ENCODE measurements at regions not wholly inside any gene's neighbourhood (a gene's known extent, or its start where the extent isn't known, plus 50 kb on each side); places are given as distances from the start of the nearest gene placed in this dataset.

DNA sequence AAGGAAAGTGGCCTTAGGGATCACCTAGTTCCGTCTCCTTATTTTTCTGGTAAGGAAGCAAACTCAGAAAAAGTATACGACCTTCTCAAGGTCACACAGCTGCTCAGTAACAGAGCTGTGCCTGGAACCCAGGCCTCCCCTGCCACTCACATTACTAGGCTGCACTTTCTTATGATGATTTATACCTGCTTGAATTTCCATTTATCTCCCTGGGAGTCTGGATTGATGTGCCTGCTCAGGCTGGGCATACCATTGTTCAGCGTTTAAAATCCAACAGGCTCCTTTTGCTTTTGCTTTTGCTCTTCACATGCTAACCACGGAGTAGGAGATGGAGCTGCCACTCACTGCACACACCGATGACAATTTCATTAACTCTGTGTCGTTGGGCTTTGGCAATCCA, 241.0 kb downstream of the OLFM4 start:
- H3K4me3 Mint-ChIP-seq (ENCODE audit: low read depth) = no peak overlapping the region
- no peaks in the 10 kb centered on the region for H3K36me3 Mint-ChIP-seq (ENCODE audit: insufficient read depth)
- peaks cover 4% of the 10 kb centered on the region for H3K27me3 Mint-ChIP-seq
- H3K4me1 Mint-ChIP-seq (ENCODE audit: low read depth) = no peaks in the 10 kb centered on the region
- TF ChIP-seq, protein P1, sequence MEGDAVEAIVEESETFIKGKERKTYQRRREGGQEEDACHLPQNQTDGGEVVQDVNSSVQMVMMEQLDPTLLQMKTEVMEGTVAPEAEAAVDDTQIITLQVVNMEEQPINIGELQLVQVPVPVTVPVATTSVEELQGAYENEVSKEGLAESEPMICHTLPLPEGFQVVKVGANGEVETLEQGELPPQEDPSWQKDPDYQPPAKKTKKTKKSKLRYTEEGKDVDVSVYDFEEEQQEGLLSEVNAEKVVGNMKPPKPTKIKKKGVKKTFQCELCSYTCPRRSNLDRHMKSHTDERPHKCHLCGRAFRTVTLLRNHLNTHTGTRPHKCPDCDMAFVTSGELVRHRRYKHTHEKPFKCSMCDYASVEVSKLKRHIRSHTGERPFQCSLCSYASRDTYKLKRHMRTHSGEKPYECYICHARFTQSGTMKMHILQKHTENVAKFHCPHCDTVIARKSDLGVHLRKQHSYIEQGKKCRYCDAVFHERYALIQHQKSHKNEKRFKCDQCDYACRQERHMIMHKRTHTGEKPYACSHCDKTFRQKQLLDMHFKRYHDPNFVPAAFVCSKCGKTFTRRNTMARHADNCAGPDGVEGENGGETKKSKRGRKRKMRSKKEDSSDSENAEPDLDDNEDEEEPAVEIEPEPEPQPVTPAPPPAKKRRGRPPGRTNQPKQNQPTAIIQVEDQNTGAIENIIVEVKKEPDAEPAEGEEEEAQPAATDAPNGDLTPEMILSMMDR (IDR thresholded peaks at IDR 0.05; ENCODE audit: unreplicated experiment) = no peak
- H3K9me3 Mint-ChIP-seq (ENCODE audit: low read depth) = peaks cover 3% of the 10 kb centered on the region
- no peak overlapping the region for H3K27ac Mint-ChIP-seq
- DNase-seq (ENCODE audit: low spot score, unreplicated experiment) = no peak

DNA sequence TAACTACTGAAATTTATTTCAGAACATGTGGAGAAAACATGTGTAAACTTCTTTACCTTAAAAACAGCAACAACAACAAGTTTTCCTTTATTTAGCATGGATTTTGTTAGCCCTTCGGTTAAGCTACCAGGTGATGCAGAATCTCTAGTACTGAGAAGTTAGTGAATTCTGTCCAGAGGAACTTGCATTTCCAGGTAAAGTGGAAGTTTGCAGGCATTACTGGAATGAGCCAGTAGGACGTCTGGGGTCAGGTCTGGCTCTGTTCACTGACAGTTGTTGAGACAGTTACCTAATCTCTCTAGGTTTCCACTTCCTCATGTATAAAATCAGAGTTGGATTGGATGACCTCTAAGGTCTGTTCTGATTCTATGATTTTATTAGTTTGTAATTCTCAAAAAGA, 244.3 kb downstream of the OLFM4 start:
- H3K36me3 Mint-ChIP-seq (ENCODE audit: insufficient read depth) = no peaks in the 10 kb centered on the region
- H3K27ac Mint-ChIP-seq = no peak overlapping the region
- H3K9me3 Mint-ChIP-seq (ENCODE audit: low read depth) = no peaks in the 10 kb centered on the region
- no peaks in the 10 kb centered on the region for H3K4me1 Mint-ChIP-seq (ENCODE audit: low read depth)
- H3K4me3 Mint-ChIP-seq (ENCODE audit: low read depth) = no peak overlapping the region
- TF ChIP-seq, protein P1 (IDR thresholded peaks at IDR 0.05; ENCODE audit: unreplicated experiment) = no peak
- peaks cover 4% of the 10 kb centered on the region for H3K27me3 Mint-ChIP-seq
- DNase-seq (ENCODE audit: low spot score, unreplicated experiment) = no peak

DNA sequence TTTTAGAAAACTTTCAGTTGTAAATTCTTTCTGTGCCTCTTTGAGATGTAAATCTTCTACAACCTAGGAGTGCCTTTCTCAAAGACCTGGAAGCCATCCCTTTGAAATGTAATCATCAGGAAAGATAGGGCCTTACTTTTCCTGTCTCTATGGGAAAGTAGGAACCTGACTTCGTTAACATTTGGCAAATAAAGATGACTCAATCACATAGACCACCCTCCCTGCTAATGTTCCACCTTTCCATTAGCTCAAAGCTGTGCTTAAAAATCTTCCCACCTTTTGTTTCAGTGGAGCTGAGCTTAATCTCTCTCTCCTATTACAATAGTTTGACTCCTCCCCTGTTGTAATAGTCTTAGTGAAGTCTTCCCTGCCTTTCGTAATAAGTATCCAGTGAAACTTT, 247.7 kb downstream of the OLFM4 start:
- no peaks in the 10 kb centered on the region for H3K4me1 Mint-ChIP-seq (ENCODE audit: low read depth)
- H3K36me3 Mint-ChIP-seq (ENCODE audit: insufficient read depth) = no peaks in the 10 kb centered on the region
- no peak overlapping the region for H3K4me3 Mint-ChIP-seq (ENCODE audit: low read depth)
- H3K27ac Mint-ChIP-seq = no peak overlapping the region
- DNase-seq (ENCODE audit: low spot score, unreplicated experiment) = no peak
- no peaks in the 10 kb centered on the region for H3K9me3 Mint-ChIP-seq (ENCODE audit: low read depth)
- H3K27me3 Mint-ChIP-seq = peaks cover 11% of the 10 kb centered on the region
- TF ChIP-seq, protein P1 (IDR thresholded peaks at IDR 0.05; ENCODE audit: unreplicated experiment) = no peak

DNA sequence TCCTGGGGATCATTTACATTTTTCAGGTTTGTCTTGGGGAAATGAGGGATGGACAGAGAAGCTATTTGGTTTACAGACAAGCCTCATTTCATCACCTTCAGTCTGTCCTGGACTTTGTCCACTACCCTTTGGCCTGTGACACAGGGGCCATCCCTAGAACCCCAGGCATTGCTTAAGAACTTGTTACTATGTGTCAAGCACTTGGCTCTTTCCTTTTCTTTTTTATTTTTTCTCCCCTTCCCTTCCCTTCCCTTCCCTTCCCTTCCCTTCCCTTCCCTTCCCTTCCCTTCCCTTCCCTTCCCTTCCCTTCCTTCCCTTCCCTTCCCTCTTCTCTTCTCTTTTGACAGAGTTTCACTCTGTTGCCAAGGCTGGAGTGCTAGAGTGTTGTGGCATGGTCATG, 253.1 kb downstream of the OLFM4 start:
- no peak for DNase-seq (ENCODE audit: low spot score, unreplicated experiment)
- Mint-ChIP-seq H3K27me3 (peaks cover 17% of the 10 kb centered on the region), H3K36me3 (ENCODE audit: insufficient read depth) (no peaks in the 10 kb centered on the region), H3K4me1 (ENCODE audit: low read depth) (no peaks in the 10 kb centered on the region), H3K9me3 (ENCODE audit: low read depth) (no peaks in the 10 kb centered on the region), H3K27ac (no peak overlapping the region), H3K4me3 (ENCODE audit: low read depth) (no peak overlapping the region)
- TF ChIP-seq, protein P1 (IDR thresholded peaks at IDR 0.05; ENCODE audit: unreplicated experiment) = no peak

DNA sequence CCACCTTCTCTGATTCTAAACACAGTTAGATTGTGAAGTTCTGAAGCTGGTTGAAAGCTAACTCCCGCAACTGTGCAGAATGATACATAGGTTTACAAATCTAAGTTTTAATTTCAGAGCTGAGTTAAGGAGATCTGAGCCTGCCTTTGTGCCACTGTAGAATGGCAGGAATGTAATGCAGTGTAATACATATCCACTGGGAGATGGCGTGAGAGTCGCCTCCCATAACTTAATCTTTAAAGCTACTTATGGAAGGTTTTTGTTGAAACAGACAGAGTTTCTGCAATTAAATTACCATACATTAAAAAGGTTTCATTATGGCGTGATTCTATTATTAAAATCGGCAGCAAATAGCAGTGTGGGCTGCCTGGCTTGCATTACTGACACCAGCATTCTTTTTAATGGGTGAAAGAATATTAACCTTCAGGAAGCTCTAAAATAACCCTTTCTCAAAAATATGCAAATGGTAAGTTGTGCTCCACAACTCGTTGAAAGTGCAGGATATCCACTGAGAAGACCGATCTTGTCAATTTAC, 257.4 kb downstream of the OLFM4 start:
- no peaks in the 10 kb centered on the region for H3K9me3 Mint-ChIP-seq (ENCODE audit: low read depth)
- H3K4me3 Mint-ChIP-seq (ENCODE audit: low read depth) = no peak overlapping the region
- H3K27me3 Mint-ChIP-seq = peaks cover 7% of the 10 kb centered on the region
- H3K36me3 Mint-ChIP-seq (ENCODE audit: insufficient read depth) = no peaks in the 10 kb centered on the region
- TF ChIP-seq, protein P1 (IDR thresholded peaks at IDR 0.05; ENCODE audit: unreplicated experiment) = no peak
- H3K4me1 Mint-ChIP-seq (ENCODE audit: low read depth) = no peaks in the 10 kb centered on the region
- no peak overlapping the region for H3K27ac Mint-ChIP-seq
- DNase-seq (ENCODE audit: low spot score, unreplicated experiment) = no peak
